ENCODE measurements at regions not wholly inside any gene's neighbourhood (a gene's known extent, or its start where the extent isn't known, plus 50 kb on each side); places are given as distances from the start of the nearest gene placed in this dataset.
A peak's percentile ranks its signal among the peaks of the same experiment; 100 is the strongest.
"Not testable (repeated sequence)": the region's sequence is repeated elsewhere in the genome, so short reads cannot be mapped to it uniquely, and the experiment has no call there.

GRCh38 chr9:68593760-68594159 lies 53.1 kb upstream of the TMEM252 start:
- not testable (repeated sequence) for H3K27me3 Mint-ChIP-seq, H3K36me3 Mint-ChIP-seq, H3K9me3 Mint-ChIP-seq
- Mint-ChIP-seq H3K4me3 (peak overlapping the region in 1 of 4 donors; percentile 25), H3K4me1 (peaks cover 25 to 40% (median 28%) of the 10 kb centered on the region in 3 donors), H3K27ac (peak overlapping the region in 1 of 3 donors; percentile 23)

GRCh38 chr9:68595868-68596267 lies 55.2 kb upstream of the TMEM252 start:
- Mint-ChIP-seq H3K36me3 (peaks cover 6% of the 10 kb centered on the region), H3K27ac (peak overlapping the region in 1 of 3 donors; percentile 86), H3K27me3 (no peaks in the 10 kb centered on the region), H3K4me1 (peaks cover 28 to 36% (median 29%) of the 10 kb centered on the region in 3 donors), H3K9me3 (peaks cover 0 to 5% (median under 1%) of the 10 kb centered on the region in 3 donors), H3K4me3 (no peak overlapping the region)

- Mint-ChIP-seq H3K36me3 (peaks cover 2% of the 10 kb centered on the region), H3K27ac (peak overlapping the region in 1 of 3 donors; percentile 78), H3K27me3 (no peaks in the 10 kb centered on the region), H3K4me1 (peaks cover 28 to 36% (median 29%) of the 10 kb centered on the region in 3 donors), H3K4me3 (peak overlapping the region in 2 of 4 donors; percentile 55 to 70), H3K9me3 (no peaks in the 10 kb centered on the region)
These were observed 56.8 kb upstream of the TMEM252 start for GRCh38 chr9:68597362-68597997.

GRCh38 chr9:68599826-68600225 lies 59.1 kb upstream of the TMEM252 start:
- Mint-ChIP-seq H3K9me3 (no peaks in the 10 kb centered on the region), H3K4me3 (no peak overlapping the region), H3K27ac (no peak overlapping the region), H3K27me3 (no peaks in the 10 kb centered on the region), H3K4me1 (peaks cover 21 to 31% (median 29%) of the 10 kb centered on the region in 3 donors), H3K36me3 (peaks cover 2% of the 10 kb centered on the region)

- Mint-ChIP-seq H3K27me3 (no peaks in the 10 kb centered on the region), H3K27ac (peak overlapping the region in 1 of 3 donors; percentile 13), H3K36me3 (peaks cover 2% of the 10 kb centered on the region), H3K9me3 (no peaks in the 10 kb centered on the region), H3K4me3 (no peak overlapping the region), H3K4me1 (peaks cover 16 to 23% (median 21%) of the 10 kb centered on the region in 3 donors)
These were observed 60.4 kb upstream of the TMEM252 start for GRCh38 chr9:68601081-68601480.

- Mint-ChIP-seq H3K27me3 (no peaks in the 10 kb centered on the region), H3K9me3 (no peaks in the 10 kb centered on the region)
These were observed 62.7 kb upstream of the TMEM252 start for GRCh38 chr9:68603371-68603770.

GRCh38 chr9:68608763-68609162 lies 68.1 kb upstream of the TMEM252 start:
- Mint-ChIP-seq H3K4me3 (no peak overlapping the region), H3K36me3 (peaks cover 2% of the 10 kb centered on the region), H3K27me3 (no peaks in the 10 kb centered on the region), H3K9me3 (no peaks in the 10 kb centered on the region), H3K27ac (no peak overlapping the region), H3K4me1 (peaks cover 0 to 5% (median 0%) of the 10 kb centered on the region in 3 donors)

More at GRCh38 chr9:68603371-68603770, 62.7 kb upstream of the TMEM252 start:
- peaks cover 2 to 6% (median 4%) of the 10 kb centered on the region in 3 donors for H3K4me1 Mint-ChIP-seq
- H3K36me3 Mint-ChIP-seq: peaks cover 4% of the 10 kb centered on the region
- no peak overlapping the region for H3K27ac Mint-ChIP-seq
- H3K4me3 Mint-ChIP-seq: no peak overlapping the region

GRCh38 chr9:68609901-68610415 lies 69.3 kb upstream of the TMEM252 start:
- Mint-ChIP-seq H3K27ac (no peak overlapping the region), H3K27me3 (no peaks in the 10 kb centered on the region), H3K4me3 (no peak overlapping the region)

GRCh38 chr9:68614121-68614520 lies 73.4 kb upstream of the TMEM252 start:
- H3K27me3 Mint-ChIP-seq: peaks cover 3% of the 10 kb centered on the region
- H3K27ac Mint-ChIP-seq: no peak overlapping the region
- H3K4me3 Mint-ChIP-seq: no peak overlapping the region
- H3K4me1 Mint-ChIP-seq: peaks cover 0 to 16% (median 0%) of the 10 kb centered on the region in 3 donors
- no peaks in the 10 kb centered on the region for H3K36me3 Mint-ChIP-seq
- H3K9me3 Mint-ChIP-seq: peaks cover 0 to 3% (median 0%) of the 10 kb centered on the region in 3 donors

More at GRCh38 chr9:68609901-68610415, 69.3 kb upstream of the TMEM252 start:
- H3K36me3 Mint-ChIP-seq: peaks cover 2% of the 10 kb centered on the region
- peaks cover 0 to 5% (median 0%) of the 10 kb centered on the region in 3 donors for H3K4me1 Mint-ChIP-seq
- H3K9me3 Mint-ChIP-seq: peaks cover 0 to 3% (median 0%) of the 10 kb centered on the region in 3 donors

GRCh38 chr9:68617011-68617410 lies 76.3 kb upstream of the TMEM252 start:
- not testable (repeated sequence) for H3K9me3 Mint-ChIP-seq, H3K36me3 Mint-ChIP-seq, H3K4me3 Mint-ChIP-seq, H3K27me3 Mint-ChIP-seq, H3K27ac Mint-ChIP-seq
- peaks cover 0 to 11% (median 2%) of the 10 kb centered on the region in 3 donors for H3K4me1 Mint-ChIP-seq

GRCh38 chr9:68619072-68619471 lies 78.4 kb upstream of the TMEM252 start:
- H3K4me1 Mint-ChIP-seq: peaks cover 0 to 11% (median 2%) of the 10 kb centered on the region in 3 donors
- no peak overlapping the region for H3K4me3 Mint-ChIP-seq
- H3K27ac Mint-ChIP-seq: no peak overlapping the region
- peaks cover 4% of the 10 kb centered on the region for H3K27me3 Mint-ChIP-seq
- peaks cover 2% of the 10 kb centered on the region for H3K36me3 Mint-ChIP-seq
- peaks cover 0 to 3% (median 0%) of the 10 kb centered on the region in 3 donors for H3K9me3 Mint-ChIP-seq

- no peaks in the 10 kb centered on the region for H3K9me3 Mint-ChIP-seq
- peaks cover 2% of the 10 kb centered on the region for H3K36me3 Mint-ChIP-seq
- peaks cover 0 to 11% (median 2%) of the 10 kb centered on the region in 3 donors for H3K4me1 Mint-ChIP-seq
- peaks cover 4% of the 10 kb centered on the region for H3K27me3 Mint-ChIP-seq
- H3K27ac Mint-ChIP-seq: no peak overlapping the region
- no peak overlapping the region for H3K4me3 Mint-ChIP-seq
These were observed 79.0 kb upstream of the TMEM252 start for GRCh38 chr9:68619636-68620035.

GRCh38 chr9:68625559-68625958 lies 79.5 kb upstream of the PIP5K1B start:
- Mint-ChIP-seq H3K9me3 (no peaks in the 10 kb centered on the region), H3K4me1 (peaks cover 0 to 6% (median 3%) of the 10 kb centered on the region in 3 donors), H3K36me3 (no peaks in the 10 kb centered on the region), H3K27me3 (peaks cover 1% of the 10 kb centered on the region), H3K27ac (no peak overlapping the region), H3K4me3 (no peak overlapping the region)

- H3K27ac Mint-ChIP-seq: no peak overlapping the region
- H3K4me3 Mint-ChIP-seq: no peak overlapping the region
- H3K36me3 Mint-ChIP-seq: no peaks in the 10 kb centered on the region
- H3K9me3 Mint-ChIP-seq: no peaks in the 10 kb centered on the region
- peaks cover 0 to 5% (median 3%) of the 10 kb centered on the region in 3 donors for H3K4me1 Mint-ChIP-seq
- no peaks in the 10 kb centered on the region for H3K27me3 Mint-ChIP-seq
These were observed 78.5 kb upstream of the PIP5K1B start for GRCh38 chr9:68626526-68626925.

GRCh38 chr9:68627104-68627503 lies 77.9 kb upstream of the PIP5K1B start:
- H3K4me3 Mint-ChIP-seq: no peak overlapping the region
- peaks cover 0 to 5% (median 3%) of the 10 kb centered on the region in 3 donors for H3K4me1 Mint-ChIP-seq
- H3K36me3 Mint-ChIP-seq: no peaks in the 10 kb centered on the region
- no peaks in the 10 kb centered on the region for H3K9me3 Mint-ChIP-seq
- H3K27me3 Mint-ChIP-seq: no peaks in the 10 kb centered on the region
- no peak overlapping the region for H3K27ac Mint-ChIP-seq

- no peak overlapping the region for H3K4me3 Mint-ChIP-seq
These were observed 77.4 kb upstream of the PIP5K1B start for GRCh38 chr9:68627594-68627993.

More at GRCh38 chr9:68627594-68627993, 77.4 kb upstream of the PIP5K1B start:
- no peaks in the 10 kb centered on the region for H3K27me3 Mint-ChIP-seq
- no peaks in the 10 kb centered on the region for H3K36me3 Mint-ChIP-seq
- no peak overlapping the region for H3K27ac Mint-ChIP-seq
- peaks cover 0 to 5% (median 3%) of the 10 kb centered on the region in 3 donors for H3K4me1 Mint-ChIP-seq
- H3K9me3 Mint-ChIP-seq: no peaks in the 10 kb centered on the region
